ENCODE measurements at regions not wholly inside any gene's neighbourhood (a gene's known extent, or its start where the extent isn't known, plus 50 kb on each side); places are given as distances from the start of the nearest gene placed in this dataset.

GRCh38 chr7:119439192-119439591 lies 833.8 kb upstream of the KCND2 start:
- intact Hi-C loops (cut with micrococcal nuclease): no loop called here
- no peaks in the 10 kb centered on the region for H3K79me2 ChIP-seq (ENCODE audit: control insufficient read depth, insufficient read depth, low read length)
- no peaks in the 10 kb centered on the region for H3K27me3 ChIP-seq (replicated peaks in 1 of 4; ENCODE audit: control extremely low read depth in 1 of 4, control insufficient read depth in 3 of 4, insufficient read depth in 4 of 4, low read length in 3 of 4)
- H3K9me3 Mint-ChIP-seq (ENCODE audit: insufficient read depth): no peaks in the 10 kb centered on the region
- ATAC-seq (ENCODE audit: low read depth) (no peak), DNase-seq (no peak)
- no peak overlapping the region for H3K27ac ChIP-seq (ENCODE audit: low read length in 2 of 2)
- 86% methylated on average over 2 of the region's 4 CpGs for WGBS (ENCODE audit: insufficient coverage)
- no peak overlapping the region for H3K9ac ChIP-seq (ENCODE audit: low read length)
- POLR2A ChIA-PET: no interaction called here
- TF ChIP-seq EZH2 (IDR thresholded peaks at IDR 0.05; ENCODE audit: borderline replicate concordance, insufficient read depth, low read depth, low read length, poor library complexity, severe bottlenecking): no peak
- TF ChIP-seq CTCF (IDR thresholded peaks at IDR 0.05): no peak
- H4K20me1 ChIP-seq (ENCODE audit: control insufficient read depth, insufficient read depth, low read length, poor library complexity, severe bottlenecking): no peaks in the 10 kb centered on the region
- no peak overlapping the region for H3K4me3 Mint-ChIP-seq
- no peaks in the 10 kb centered on the region for H3K4me1 Mint-ChIP-seq
- no peaks in the 10 kb centered on the region for H3K4me1 ChIP-seq (ENCODE audit: control insufficient read depth in 2 of 2, insufficient read depth in 2 of 2, low read length in 2 of 2)
- no peaks in the 10 kb centered on the region for H3K27me3 Mint-ChIP-seq
- H2AFZ ChIP-seq (ENCODE audit: insufficient read depth, low read depth, low read length, poor library complexity, severe bottlenecking): no peak overlapping the region
- H3K36me3 ChIP-seq (replicated peaks in 1 of 2; ENCODE audit: control extremely low read depth in 1 of 2, control insufficient read depth in 1 of 2, extremely low read depth in 1 of 2, insufficient read depth in 2 of 2, low read length in 1 of 2): no peaks in the 10 kb centered on the region
- CTCF ChIA-PET: no interaction called here
- H3K9me3 ChIP-seq (ENCODE audit: control extremely low read depth in 1 of 3, control insufficient read depth in 2 of 3, insufficient read depth in 1 of 3, low read length in 2 of 3): peaks cover 0 to 4% (median 0%) of the 10 kb centered on the region in 3 donors
- no peak overlapping the region for H3K27ac Mint-ChIP-seq
- H3K4me2 ChIP-seq (replicated peaks; ENCODE audit: low read depth, low read length, poor library complexity, severe bottlenecking): no peak overlapping the region
- H3K4me3 ChIP-seq (ENCODE audit: control extremely low read depth in 1 of 5, extremely low read depth in 1 of 5, insufficient read depth in 1 of 5, low read depth in 2 of 5, low read length in 4 of 5): no peak overlapping the region

GRCh38 chr7:119452401-119452800 lies 820.6 kb upstream of the KCND2 start:
- H3K4me1 Mint-ChIP-seq: no peaks in the 10 kb centered on the region
- DNase-seq (no peak), ATAC-seq (ENCODE audit: low read depth) (no peak)
- TF ChIP-seq EZH2 (IDR thresholded peaks at IDR 0.05; ENCODE audit: borderline replicate concordance, insufficient read depth, low read depth, low read length, poor library complexity, severe bottlenecking): no peak
- TF ChIP-seq CTCF (IDR thresholded peaks at IDR 0.05): no peak
- H3K27me3 Mint-ChIP-seq: no peaks in the 10 kb centered on the region
- intact Hi-C loops (cut with micrococcal nuclease): no loop called here
- Histone ChIP-seq H3K36me3 (replicated peaks in 1 of 2; ENCODE audit: control extremely low read depth in 1 of 2, control insufficient read depth in 1 of 2, extremely low read depth in 1 of 2, insufficient read depth in 2 of 2, low read length in 1 of 2) (no peaks in the 10 kb centered on the region), H4K20me1 (ENCODE audit: control insufficient read depth, insufficient read depth, low read length, poor library complexity, severe bottlenecking) (no peaks in the 10 kb centered on the region), H3K9ac (ENCODE audit: low read length) (no peak overlapping the region), H3K27me3 (replicated peaks in 1 of 4; ENCODE audit: control extremely low read depth in 1 of 4, control insufficient read depth in 3 of 4, insufficient read depth in 4 of 4, low read length in 3 of 4) (no peaks in the 10 kb centered on the region), H3K4me3 (ENCODE audit: control extremely low read depth in 1 of 5, extremely low read depth in 1 of 5, insufficient read depth in 1 of 5, low read depth in 2 of 5, low read length in 4 of 5) (no peak overlapping the region), H3K4me2 (replicated peaks; ENCODE audit: low read depth, low read length, poor library complexity, severe bottlenecking) (no peak overlapping the region), H3K27ac (ENCODE audit: low read length in 2 of 2) (no peak overlapping the region), H3K9me3 (ENCODE audit: control extremely low read depth in 1 of 3, control insufficient read depth in 2 of 3, insufficient read depth in 1 of 3, low read length in 2 of 3) (no peaks in the 10 kb centered on the region), H2AFZ (ENCODE audit: insufficient read depth, low read depth, low read length, poor library complexity, severe bottlenecking) (no peak overlapping the region), H3K4me1 (ENCODE audit: control insufficient read depth in 2 of 2, insufficient read depth in 2 of 2, low read length in 2 of 2) (no peaks in the 10 kb centered on the region), H3K79me2 (ENCODE audit: control insufficient read depth, insufficient read depth, low read length) (no peaks in the 10 kb centered on the region)
- H3K27ac Mint-ChIP-seq: no peak overlapping the region
- ChIA-PET CTCF (no interaction called here), POLR2A (no interaction called here)
- no peak overlapping the region for H3K4me3 Mint-ChIP-seq
- H3K9me3 Mint-ChIP-seq (ENCODE audit: insufficient read depth): peaks cover 4% of the 10 kb centered on the region
- WGBS (ENCODE audit: insufficient coverage): no CpG with 5 or more reads among the region's 2 CpGs
